NCI-H226 (cell line): ENCODE measurements at regions not wholly inside any gene's neighbourhood (a gene's known extent, or its start where the extent isn't known, plus 50 kb on each side); places are given as distances from the start of the nearest gene placed in this dataset.

Experiments
- DNase-seq: peaks from one replicate; pipeline ENCODE4 v3.0.0-alpha.2; 2015

- DNase-seq = no peak
These were observed 142.9 kb upstream of the ADAMTS9 start for GRCh38 chr3:64830681-64831080.

- DNase-seq = no peak
These were observed 141.5 kb upstream of the ADAMTS9 start for GRCh38 chr3:64829331-64829730.

GRCh38 chr3:64828276-64828675 lies 140.5 kb upstream of the ADAMTS9 start:
- no peak for DNase-seq

DNA sequence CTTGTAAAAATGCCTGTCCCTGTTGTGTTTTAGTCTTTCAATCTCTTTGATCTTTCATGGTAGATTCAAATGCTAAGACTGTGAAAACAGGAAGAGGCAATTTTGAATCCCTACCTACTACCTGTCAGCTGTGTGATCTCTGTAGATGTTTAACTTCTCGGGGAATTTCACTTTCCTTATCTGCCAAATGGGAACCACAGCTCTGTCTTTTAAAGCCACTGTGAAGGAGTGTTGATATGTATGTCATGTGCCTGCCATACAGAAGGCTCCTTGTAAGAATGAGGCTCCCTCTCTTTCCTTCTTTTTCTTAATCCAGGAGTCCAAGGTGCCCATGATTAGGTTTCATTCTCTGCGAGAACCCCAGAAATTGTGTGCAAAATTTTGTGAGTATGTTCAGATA lies 139.6 kb upstream of the ADAMTS9 start:
- no peak for DNase-seq

DNA sequence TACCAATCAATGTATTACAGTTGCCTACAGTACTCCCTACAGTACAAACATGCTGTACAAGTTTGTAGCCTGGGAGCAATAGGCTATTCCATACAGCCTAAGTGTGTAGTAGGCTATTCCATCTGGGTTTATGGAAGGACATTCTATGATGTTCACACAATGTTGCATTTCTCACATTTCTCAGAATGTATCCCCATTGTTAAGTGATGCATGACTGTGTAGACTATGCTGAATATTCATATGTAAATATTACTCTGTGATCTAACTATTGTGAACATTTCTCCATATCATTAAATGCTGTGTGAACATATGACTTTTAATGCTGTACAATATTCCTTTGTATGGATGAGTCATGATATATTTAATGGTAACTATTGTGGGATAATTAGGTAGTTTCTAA lies 139.2 kb upstream of the ADAMTS9 start:
- DNase-seq = no peak

- DNase-seq = no peak
These were observed 137.8 kb upstream of the ADAMTS9 start for GRCh38 chr3:64825404-64826120.

DNA sequence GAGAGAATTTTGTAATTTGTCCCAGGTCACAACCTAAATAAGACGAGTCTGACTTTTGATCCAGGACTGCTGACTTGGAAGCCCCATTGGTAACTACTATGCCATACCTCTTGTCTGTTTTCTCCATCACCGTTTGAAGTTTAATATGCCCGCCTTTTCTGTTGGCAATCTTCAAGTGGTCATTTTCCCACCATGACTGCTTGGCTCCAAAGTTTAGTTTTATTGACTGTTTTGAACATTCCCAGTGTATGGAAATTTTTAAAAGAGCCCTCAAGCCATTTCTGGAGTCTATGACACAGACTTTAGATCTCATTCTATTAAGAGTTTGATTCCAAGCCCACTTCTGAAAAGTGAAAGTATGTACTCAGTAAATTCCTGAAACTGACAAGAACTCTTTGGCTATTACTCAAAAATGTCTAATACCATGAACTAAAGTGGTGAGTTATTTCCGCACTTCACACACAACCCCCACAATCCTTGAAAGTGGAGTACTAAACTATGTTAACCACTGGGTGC lies 136.7 kb upstream of the ADAMTS9 start:
- DNase-seq = peak; percentile 70

DNA sequence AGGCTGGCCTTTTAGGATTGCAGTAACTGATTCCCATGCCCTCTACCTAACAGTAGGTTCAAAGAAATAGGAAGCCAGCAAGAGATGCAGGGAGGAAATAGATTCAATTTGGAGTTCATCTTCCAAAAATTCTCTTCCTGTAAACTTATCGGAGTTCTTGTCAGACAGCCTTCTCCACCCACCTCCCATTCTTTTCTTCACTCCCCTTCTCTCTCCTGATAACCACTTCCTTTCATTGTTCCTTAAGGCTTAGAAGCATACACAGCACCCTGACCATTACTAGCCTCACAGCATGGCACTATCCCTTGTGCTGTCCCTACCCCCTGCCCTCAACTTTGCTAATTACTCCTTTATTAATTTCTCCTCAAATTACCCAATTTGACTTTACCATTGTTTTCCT lies 130.4 kb upstream of the ADAMTS9 start:
- no peak for DNase-seq

DNA sequence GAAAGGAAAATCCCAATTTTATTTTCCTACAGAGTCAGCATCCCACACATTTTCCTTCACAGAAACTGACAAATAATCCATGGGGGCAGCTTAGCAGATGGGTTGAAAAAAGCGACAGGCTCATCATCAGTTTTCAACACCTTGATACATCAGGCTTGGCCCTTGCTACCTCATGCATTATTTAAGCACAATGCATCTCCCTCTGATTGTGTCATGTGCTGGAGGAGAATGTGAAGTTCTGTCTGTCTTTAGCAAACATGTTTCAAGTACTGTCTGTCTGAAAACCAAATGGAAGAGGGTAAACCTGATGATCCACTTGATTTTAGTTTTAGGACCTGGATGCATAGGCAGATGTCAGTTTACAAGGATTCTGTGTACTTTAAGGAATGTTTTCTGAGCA lies 128.6 kb upstream of the ADAMTS9 start:
- DNase-seq = no peak

GRCh38 chr3:64815789-64816188 lies 128.0 kb upstream of the ADAMTS9 start:
- no peak for DNase-seq

GRCh38 chr3:64815195-64815631 lies 127.4 kb upstream of the ADAMTS9 start:
- peak; percentile 13 for DNase-seq

- no peak for DNase-seq
These were observed 126.6 kb upstream of the ADAMTS9 start for GRCh38 chr3:64814351-64814750.

- no peak for DNase-seq
These were observed 125.5 kb upstream of the ADAMTS9 start for GRCh38 chr3:64813326-64813725.

- no peak for DNase-seq
These were observed 121.3 kb upstream of the ADAMTS9 start for GRCh38 chr3:64809086-64809485.

DNA sequence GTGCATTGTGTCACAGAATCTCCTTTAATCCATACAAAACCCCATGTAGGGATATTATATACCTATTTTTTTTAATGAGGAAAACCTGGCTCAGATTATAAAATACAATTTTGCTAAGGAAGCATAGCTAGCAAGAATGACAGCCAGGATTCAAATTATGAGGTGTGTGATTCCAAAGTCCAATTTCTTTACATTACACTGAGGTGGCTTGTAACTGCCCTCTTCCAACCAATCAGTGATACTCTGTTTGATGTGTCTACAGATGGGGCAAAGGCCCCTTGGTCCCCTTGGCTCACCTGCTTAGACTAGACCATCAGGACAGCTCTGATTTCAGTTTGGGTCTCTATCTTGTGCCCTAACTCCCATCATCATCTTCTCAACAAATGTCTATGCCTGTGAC lies 120.3 kb upstream of the ADAMTS9 start:
- no peak for DNase-seq

DNA sequence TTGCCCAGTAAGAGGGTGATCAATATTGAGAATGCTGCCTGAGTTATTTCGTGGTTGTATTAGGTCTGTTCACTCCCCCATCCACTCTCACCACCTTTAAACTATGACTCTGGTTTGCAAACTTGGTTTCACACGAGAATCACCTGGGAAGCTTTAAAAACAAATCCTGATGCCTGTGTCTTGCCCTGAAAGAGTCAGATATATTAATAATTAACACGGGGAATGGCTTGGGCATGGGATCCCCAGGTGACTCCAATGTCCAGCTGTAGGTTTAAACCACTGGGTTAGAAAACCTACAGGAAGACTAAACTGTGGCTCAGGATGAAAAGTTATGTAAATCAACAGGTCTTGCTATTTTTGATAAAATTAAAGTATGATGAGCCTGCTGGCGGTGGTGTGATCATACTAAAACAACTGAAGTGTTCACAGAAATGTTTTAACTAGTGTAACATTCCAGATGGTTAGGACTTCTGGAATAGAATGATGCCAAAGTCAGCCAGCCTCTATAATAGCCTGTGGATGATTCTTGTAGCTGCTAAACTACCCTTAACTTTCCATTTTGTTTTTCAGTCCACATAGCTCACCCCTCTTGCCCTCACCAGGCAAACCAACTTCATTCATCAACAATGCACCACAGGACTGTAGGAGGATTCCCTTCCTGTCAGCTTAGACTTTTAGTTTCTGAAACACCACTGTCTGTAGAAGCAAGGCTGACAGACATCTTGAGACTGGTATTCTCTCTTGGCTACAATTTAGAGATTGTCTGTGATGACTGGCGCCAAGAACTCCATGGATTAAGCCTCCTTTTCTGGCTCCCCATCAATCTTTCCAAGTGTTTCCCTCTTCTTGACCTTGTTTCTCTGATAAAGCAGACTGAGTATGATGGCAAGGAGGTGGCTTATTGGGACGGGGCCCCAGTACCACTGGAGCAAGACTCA lies 119.1 kb upstream of the ADAMTS9 start:
- no peak for DNase-seq

GRCh38 chr3:64805978-64806377 lies 118.2 kb upstream of the ADAMTS9 start:
- no peak for DNase-seq

DNA sequence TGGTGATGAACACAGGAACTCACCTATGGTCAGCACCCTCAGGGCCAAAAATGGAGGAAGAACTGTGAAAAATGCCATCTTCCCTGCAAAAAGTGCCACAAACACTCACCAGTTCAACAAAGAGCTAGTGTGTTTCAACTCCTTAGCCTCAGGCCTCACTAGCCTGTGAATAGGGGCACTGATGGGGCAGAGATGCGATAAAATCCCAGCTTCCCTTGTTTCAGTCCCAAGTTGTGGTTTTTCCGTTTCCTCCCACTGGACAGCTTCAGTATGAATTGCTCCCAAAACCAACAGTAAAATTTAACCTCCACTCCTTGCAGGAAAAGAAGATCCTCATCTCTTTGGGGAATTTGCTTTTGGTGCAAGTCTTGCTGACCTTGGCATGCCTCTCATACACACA lies 117.4 kb upstream of the ADAMTS9 start:
- no peak for DNase-seq

DNA sequence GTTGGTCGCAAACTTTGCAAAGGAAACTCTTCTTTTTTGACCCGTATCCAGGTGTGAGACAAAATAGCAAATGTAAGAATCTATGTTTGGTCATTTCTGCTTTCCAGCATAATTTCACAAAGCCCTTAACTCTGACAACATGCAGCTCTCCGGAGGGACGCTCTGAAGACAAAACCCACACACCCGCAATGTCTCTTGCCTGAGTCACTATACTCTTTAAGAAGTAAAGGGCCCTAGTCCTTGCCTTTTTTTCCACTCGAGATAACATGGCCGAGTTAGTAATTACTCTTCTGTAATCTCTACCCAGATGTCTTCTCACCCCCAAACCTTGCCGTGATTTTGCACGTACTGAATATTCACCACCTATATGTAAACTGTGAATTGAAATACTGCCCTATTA lies 115.7 kb upstream of the ADAMTS9 start:
- DNase-seq = no peak

DNA sequence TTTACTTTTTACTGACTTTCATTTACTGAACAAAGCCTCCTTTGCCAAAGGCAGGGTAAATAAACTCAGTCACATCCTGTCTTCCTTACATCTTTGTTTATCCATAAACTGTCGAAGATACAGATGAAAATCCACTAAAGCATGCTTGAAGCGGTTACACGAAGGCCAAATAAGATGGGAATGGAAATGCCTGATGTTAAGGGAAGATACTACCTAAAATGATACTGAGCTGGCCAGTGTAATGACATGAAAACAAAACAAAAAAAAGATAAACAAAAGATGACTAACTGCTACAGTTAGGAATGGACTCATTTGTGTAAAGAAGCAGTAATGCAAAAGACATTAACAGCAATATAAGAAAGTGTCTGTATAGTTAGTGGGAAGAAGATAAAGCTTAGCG lies 114.7 kb upstream of the ADAMTS9 start:
- no peak for DNase-seq

DNA sequence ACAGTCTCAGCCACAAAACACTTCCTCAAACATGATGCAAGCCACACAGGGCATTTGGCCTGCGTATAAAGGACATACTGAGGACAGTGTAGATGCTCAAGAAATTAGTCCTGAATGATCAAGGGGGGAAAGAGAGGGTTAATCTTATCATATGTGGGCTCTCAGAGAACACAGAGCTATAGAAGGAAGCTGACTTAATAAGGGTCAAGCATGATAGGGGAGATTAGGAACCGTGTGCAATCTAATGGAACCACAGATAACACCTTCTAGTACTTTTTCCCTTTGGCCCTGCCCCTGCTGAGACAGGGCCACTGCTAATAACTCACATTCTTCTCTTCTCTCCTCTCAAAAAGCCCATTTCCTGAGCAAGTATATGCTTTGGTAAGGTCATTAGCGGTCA lies 114.1 kb upstream of the ADAMTS9 start:
- DNase-seq = no peak

- no peak for DNase-seq
These were observed 111.8 kb upstream of the ADAMTS9 start for GRCh38 chr3:64799606-64800005.

DNA sequence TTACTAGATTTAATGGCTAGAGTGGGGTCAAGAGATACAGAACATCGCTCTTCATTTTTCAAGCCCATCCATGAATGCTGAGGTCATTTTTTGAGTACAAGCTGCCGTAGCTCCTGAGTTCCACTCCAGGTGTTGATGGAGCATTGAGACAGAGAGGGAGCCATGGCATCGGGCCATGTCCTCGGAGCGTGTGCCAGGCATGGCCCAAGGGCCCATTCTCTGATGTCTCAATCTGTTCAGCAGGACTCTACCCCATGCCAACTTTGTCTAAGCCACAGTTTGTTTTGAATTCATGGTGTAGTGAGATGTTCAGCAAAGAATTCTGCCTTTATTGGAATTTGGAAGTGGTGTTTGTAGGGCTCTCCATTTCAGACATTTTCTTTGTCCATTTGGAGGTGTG lies 110.5 kb upstream of the ADAMTS9 start:
- no peak for DNase-seq
